ENCODE measurements at regions not wholly inside any gene's neighbourhood (a gene's known extent, or its start where the extent isn't known, plus 50 kb on each side); places are given as distances from the start of the nearest gene placed in this dataset.

GRCh38 chr12:29858270-29858786, 74.6 kb upstream of the TMTC1 start:
- Histone ChIP-seq H3K9ac (ENCODE audit: low read length) (no peak overlapping the region), H3K9me3 (ENCODE audit: control insufficient read depth, low read length) (no peaks in the 10 kb centered on the region), H3K4me3 (ENCODE audit: low read length) (no peak overlapping the region), H3K27me3 (replicated peaks; ENCODE audit: control insufficient read depth, insufficient read depth, low read length) (no peaks in the 10 kb centered on the region), H3K36me3 (ENCODE audit: control insufficient read depth, insufficient read depth, low read length, severe bottlenecking) (no peaks in the 10 kb centered on the region), H3K4me1 (ENCODE audit: control insufficient read depth, insufficient read depth, low read length) (no peaks in the 10 kb centered on the region)
- DNase-seq (ENCODE audit: low read depth) = no peak

GRCh38 chr12:29847246-29847645, 63.5 kb upstream of the TMTC1 start:
- no peaks in the 10 kb centered on the region for H3K36me3 ChIP-seq (ENCODE audit: control insufficient read depth, insufficient read depth, low read length, severe bottlenecking)
- no peak overlapping the region for H3K9ac ChIP-seq (ENCODE audit: low read length)
- no peak for DNase-seq (ENCODE audit: low read depth)
- no peaks in the 10 kb centered on the region for H3K4me1 ChIP-seq (ENCODE audit: control insufficient read depth, insufficient read depth, low read length)
- H3K9me3 ChIP-seq (ENCODE audit: control insufficient read depth, low read length) = no peaks in the 10 kb centered on the region
- H3K27me3 ChIP-seq (replicated peaks; ENCODE audit: control insufficient read depth, insufficient read depth, low read length) = no peaks in the 10 kb centered on the region
- no peak overlapping the region for H3K4me3 ChIP-seq (ENCODE audit: low read length)

- Histone ChIP-seq H3K27me3 (replicated peaks; ENCODE audit: control insufficient read depth, insufficient read depth, low read length) (no peaks in the 10 kb centered on the region), H3K9me3 (ENCODE audit: control insufficient read depth, low read length) (no peaks in the 10 kb centered on the region), H3K9ac (ENCODE audit: low read length) (no peak overlapping the region), H3K4me1 (ENCODE audit: control insufficient read depth, insufficient read depth, low read length) (no peaks in the 10 kb centered on the region), H3K4me3 (ENCODE audit: low read length) (no peak overlapping the region), H3K36me3 (ENCODE audit: control insufficient read depth, insufficient read depth, low read length, severe bottlenecking) (no peaks in the 10 kb centered on the region)
- DNase-seq (ENCODE audit: low read depth) = peak; percentile 1
Observed at GRCh38 chr12:29844667-29845066, 60.9 kb upstream of the TMTC1 start.

- H3K9me3 ChIP-seq (ENCODE audit: control insufficient read depth, low read length) = peaks cover 16% of the 10 kb centered on the region
- H3K27me3 ChIP-seq (replicated peaks; ENCODE audit: control insufficient read depth, insufficient read depth, low read length) = no peaks in the 10 kb centered on the region
- no peaks in the 10 kb centered on the region for H3K4me1 ChIP-seq (ENCODE audit: control insufficient read depth, insufficient read depth, low read length)
- no peaks in the 10 kb centered on the region for H3K36me3 ChIP-seq (ENCODE audit: control insufficient read depth, insufficient read depth, low read length, severe bottlenecking)
- H3K4me3 ChIP-seq (ENCODE audit: low read length) = no peak overlapping the region
- no peak for DNase-seq (ENCODE audit: low read depth)
- H3K9ac ChIP-seq (ENCODE audit: low read length) = no peak overlapping the region
Observed at GRCh38 chr12:29843036-29843435, 59.3 kb upstream of the TMTC1 start.

GRCh38 chr12:29838768-29839167, 55.0 kb upstream of the TMTC1 start:
- Histone ChIP-seq H3K4me3 (ENCODE audit: low read length) (no peak overlapping the region), H3K27me3 (replicated peaks; ENCODE audit: control insufficient read depth, insufficient read depth, low read length) (no peaks in the 10 kb centered on the region), H3K9me3 (ENCODE audit: control insufficient read depth, low read length) (peaks cover 23% of the 10 kb centered on the region), H3K36me3 (ENCODE audit: control insufficient read depth, insufficient read depth, low read length, severe bottlenecking) (no peaks in the 10 kb centered on the region), H3K9ac (ENCODE audit: low read length) (no peak overlapping the region), H3K4me1 (ENCODE audit: control insufficient read depth, insufficient read depth, low read length) (no peaks in the 10 kb centered on the region)
- DNase-seq (ENCODE audit: low read depth) = no peak
